HepG2 (cell line): ENCODE measurements at regions not wholly inside any gene's neighbourhood (a gene's known extent, or its start where the extent isn't known, plus 50 kb on each side); places are given as distances from the start of the nearest gene placed in this dataset.

Experiments used
- IRF1 ChIP-seq: sonication (generic); formaldehyde crosslinking; IDR thresholded peaks from 2 replicates; pipeline ENCODE4 v1.4.0; 2020; ENCODE audit warnings: low read depth, mild to moderate bottlenecking, missing genetic modification reagents
- PAF1 ChIP-seq: IDR thresholded peaks from 2 replicates; pipeline ENCODE4 v1.6.1; 2016; ENCODE audit warnings: missing genetic modification reagents, missing compliant biosample characterization

- TF ChIP-seq PAF1 (no peak), IRF1 (no peak)
Observed at GRCh38 chr12:46659824-46660223, 166.0 kb downstream of the SLC38A4 start.
